ENCODE measurements at regions not wholly inside any gene's neighbourhood (a gene's known extent, or its start where the extent isn't known, plus 50 kb on each side); places are given as distances from the start of the nearest gene placed in this dataset.
"Not testable (repeated sequence)": the region's sequence is repeated elsewhere in the genome, so short reads cannot be mapped to it uniquely, and the experiment has no call there.

DNA sequence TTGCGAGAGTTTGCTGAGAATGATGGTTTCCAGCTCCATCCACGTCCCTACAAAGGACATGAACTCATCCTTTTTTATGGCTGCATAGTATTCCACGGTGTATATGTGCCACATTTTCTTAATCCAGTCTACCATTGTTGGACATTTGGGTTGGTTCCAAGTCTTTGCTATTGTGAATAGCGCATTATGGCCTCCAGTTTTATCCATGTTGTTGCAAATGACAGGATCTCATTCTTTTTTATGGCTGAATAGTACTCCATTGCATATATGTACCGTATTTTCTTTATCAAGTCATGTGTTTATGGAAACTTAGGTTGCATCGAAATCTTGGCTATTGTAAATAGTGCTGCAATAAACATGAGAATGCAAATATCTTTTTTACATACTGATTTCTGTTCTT is 266.1 kb upstream of the STXBP6 start:
- DNase-seq, ATAC-seq: not testable (repeated sequence)

DNA sequence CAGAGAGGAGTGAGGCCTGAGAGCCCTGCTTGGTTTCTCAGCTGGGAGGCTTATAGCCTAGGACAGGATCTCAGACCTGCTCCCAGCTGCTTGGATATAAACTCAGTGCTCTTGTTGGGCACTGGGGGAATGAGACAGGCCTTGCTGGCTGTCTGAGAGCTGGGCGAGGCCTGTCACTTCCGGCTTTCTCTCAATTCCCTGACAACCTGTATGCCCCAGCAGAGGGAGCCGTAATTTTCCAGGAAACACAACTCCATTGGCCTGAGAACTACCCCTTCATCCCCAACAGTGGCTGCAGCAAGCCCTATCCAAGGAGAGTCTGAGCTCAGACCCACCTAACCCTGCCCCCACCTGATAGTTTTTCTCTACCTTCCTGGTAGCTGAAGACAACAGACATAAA is 258.3 kb upstream of the STXBP6 start:
- DNase-seq (no peak), ATAC-seq (no peak)

DNA sequence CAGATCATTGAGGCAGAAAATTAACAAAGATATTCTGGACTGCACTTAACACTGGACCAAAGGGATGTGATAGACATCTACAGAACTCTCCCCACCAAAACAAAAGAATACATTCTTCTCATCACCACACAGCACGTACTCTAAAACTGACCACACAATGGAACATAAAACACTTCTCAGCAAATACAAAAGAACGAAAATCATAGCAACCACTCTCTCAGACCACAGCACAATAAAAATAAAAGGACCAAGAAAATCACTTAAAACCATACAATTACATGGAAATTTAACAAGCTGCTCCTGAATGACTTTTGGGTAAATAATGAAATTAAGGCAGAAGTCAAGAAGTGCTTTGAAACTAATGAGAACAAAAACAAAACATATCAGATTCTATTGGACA is 254.0 kb upstream of the STXBP6 start:
- ATAC-seq = no peak
- DNase-seq = no peak

DNA sequence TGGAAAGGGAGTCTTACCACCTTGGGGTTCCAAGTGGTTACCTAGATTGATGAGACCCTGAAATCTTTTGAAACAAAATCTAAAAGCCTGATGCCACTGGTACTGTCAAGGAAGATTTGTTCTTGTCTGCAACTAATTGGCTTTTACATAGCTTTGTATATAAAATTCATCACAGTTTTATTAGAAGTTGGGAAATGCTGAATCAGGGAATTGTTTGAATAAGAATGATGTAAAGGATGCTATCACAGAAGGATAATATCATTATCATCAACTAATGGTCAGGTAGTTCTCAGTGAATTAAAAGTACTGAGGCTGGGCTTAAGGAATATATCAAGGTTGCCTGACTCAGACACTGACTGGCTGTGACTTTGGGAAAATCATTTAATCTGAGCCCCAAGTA is 248.3 kb upstream of the STXBP6 start:
- DNase-seq (no peak), ATAC-seq (no peak)

DNA sequence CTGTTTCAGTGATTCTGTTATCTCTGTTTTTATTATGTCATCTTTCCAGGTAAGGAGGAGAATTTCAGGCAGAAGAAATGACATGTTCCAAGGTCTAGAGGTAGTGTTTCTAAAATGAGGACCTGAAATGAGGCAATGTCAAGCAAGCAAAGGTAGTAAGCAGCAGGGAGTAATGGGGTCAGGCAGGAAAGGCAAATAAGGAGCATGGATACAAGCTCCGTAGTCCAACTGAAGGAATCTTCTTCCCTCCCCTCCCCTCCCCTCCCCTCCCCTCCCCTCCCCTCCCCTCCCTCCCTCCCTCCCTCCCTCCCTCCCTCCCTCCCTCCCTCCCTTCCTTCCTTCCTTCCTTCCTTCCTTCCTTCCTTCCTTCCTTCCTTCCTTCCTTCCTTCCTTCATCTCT is 240.2 kb upstream of the STXBP6 start:
- not testable (repeated sequence) for ATAC-seq, DNase-seq

DNA sequence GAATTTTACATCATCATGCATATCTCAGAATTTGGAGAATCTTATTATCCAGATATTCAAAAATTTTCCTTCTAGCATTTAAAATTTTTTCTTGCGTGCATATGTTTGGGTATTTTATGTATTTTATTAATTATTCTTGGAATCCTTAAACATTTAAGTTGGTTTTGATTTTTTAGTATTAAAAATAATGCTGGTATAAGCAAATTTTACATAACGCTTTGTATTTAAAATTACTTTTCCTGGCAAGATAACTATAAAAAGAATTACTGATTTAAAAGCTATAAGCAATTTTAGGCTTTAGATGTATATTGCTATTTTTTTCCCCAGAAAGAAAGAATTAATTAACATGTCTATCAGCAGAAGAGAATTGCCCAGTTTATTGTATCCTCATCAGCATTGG is 224.6 kb upstream of the STXBP6 start:
- no peak for ATAC-seq
- DNase-seq = no peak

DNA sequence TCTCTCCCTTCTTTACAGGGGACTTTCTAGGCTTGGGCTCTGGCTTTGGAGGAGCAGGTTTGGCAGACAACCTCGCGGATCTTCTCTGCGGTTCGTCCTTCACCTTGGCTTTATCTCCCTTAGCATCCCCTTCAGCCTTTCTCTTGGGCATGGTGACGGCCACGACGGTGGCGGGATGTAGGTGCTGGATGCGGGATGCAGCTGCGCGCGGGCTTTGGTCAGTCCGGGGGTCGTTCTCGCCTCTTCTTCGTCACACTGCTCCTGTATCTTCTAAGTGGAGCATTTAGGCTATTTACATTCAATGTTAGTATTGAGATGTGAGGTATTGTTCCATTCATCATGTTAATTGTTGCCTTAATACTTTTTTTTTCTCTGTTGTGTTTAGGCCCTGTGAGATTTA is 217.2 kb upstream of the STXBP6 start:
- no peak for ATAC-seq

DNA sequence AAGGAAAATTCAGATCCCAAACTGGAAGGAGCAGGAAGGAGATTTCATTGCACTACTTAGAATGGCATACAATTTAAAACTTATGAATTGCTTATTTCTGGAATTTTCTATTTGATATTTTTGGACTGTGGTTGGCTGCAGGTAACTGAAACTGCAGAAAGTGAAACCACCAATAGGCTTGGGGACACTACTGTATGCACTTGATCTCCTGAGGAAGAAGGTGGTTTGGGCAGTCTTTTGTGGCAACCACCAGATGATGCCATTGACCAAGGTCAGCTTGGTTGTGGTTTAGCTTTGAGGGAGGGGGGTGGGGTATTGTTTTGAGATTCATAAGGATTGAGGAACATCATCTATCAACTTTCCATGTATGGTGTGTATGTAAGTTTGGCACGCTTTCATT is 209.5 kb upstream of the STXBP6 start:
- DNase-seq (no peak), ATAC-seq (no peak)

More for the DNA sequence above, 217.2 kb upstream of the STXBP6 start:
- DNase-seq = no peak

DNA sequence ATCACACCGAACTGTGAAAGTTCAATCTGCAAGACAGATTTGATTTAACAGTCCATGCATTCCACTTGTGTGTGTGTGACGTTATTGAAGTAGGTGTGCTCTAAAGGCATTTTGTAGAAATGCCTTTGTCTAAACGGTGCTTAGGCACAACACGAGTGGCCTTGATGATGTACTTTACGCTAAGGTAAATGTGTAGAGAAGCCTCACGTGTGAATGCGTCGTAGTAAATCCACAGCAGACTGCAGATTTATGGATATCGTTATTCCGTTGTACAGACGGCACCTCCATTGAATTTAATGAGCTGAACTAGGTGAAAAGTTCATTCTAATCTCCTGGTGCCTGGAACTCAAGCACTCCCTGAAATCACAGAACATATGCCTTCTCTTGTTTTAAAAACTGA is 202.8 kb upstream of the STXBP6 start:
- no peak for DNase-seq
- ATAC-seq = no peak

DNA sequence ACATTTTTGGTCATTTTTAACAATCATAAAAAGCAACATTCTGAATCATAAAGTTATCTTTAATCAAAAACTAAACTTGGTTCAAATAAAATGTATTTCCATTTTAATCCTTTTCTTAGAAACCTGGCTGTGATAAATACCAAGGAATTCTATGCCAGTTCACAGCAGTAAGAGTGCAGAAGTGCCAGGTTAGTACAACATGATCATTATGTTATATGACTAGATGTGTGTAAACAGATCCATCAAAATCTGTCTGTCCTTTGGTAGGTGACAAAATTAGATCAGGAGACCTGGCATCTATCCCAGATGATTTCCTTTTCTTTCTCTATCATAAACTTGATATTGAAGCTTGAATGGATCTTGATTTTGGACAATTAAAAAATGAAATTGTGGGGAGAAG is 200.6 kb upstream of the STXBP6 start:
- ATAC-seq (no peak), DNase-seq (no peak)

DNA sequence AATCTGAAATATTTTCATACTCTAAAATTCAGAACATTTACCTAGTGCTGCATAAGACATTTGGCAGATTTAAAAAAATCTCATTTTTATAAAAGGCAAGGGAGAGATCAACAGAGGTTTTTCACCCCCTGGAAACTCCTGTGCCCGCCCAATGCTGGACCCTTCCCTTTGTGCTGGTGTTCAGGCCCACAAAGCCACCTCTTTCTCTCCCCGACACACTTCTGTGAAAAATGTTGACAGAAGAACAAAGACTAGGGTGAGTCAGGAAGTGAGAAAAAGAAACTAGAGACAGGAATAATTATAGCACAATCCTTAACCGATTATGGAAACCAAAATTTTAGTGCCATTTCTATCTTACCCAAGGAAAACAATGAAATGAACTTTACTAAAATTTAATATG is 197.7 kb upstream of the STXBP6 start:
- ATAC-seq (no peak), DNase-seq (no peak)

DNA sequence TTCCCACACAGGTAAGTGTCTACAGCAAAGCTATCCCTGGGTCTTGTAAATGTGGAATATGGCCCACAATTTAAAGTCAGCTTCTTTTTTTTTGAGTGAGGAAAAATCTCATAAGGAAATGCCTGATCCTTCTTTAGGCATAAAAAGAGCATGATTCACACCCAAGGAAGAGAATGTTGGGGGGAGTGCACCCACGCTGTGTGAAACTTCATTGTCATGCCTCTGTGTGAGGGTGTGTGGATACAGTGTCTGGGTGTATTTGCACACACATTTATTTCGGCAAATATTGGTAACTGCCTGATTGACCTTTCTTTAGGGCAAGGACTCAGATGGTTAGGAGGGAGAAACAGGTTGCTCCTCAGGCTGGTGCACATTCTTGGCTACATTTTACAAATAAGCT is 196.8 kb upstream of the STXBP6 start:
- ATAC-seq (no peak), DNase-seq (no peak)

DNA sequence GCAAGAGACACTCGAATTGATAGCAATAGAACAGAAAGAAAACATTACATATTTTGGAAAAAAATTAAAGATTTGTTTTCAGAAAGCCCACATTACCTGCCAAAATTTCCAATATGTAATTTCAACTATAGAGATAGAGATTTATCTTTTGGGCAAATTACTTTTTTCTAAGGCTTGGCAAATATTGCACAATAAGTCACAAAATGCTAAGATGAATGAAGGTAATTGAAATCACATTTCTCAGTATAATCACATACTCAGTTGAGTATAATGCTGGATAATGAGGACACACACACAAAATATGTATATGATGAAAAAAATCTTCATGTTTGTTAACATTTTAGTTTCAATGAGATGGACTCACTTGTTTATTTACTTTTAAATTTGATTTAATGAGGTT is 189.2 kb upstream of the STXBP6 start:
- DNase-seq = no peak
- ATAC-seq = no peak

DNA sequence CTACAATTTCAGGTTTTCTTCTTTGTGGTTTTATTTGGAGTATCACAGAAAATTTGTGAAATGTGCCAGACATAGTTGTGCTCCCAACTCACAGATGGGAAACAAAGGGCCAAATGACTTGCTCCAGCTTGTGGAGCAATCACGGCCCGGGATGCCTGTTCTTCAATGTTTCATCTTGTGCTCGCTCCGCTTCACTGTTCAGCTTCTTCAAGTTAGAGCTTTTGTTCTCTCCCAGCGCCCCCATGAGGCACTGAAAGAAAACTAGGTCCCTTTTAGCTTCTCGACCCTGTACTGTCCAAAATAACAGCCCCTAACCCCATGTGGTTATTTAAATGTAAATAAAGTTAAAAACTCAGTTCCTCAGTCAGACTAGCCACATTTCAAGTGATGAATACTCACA is 187.9 kb upstream of the STXBP6 start:
- ATAC-seq (no peak), DNase-seq (no peak)

DNA sequence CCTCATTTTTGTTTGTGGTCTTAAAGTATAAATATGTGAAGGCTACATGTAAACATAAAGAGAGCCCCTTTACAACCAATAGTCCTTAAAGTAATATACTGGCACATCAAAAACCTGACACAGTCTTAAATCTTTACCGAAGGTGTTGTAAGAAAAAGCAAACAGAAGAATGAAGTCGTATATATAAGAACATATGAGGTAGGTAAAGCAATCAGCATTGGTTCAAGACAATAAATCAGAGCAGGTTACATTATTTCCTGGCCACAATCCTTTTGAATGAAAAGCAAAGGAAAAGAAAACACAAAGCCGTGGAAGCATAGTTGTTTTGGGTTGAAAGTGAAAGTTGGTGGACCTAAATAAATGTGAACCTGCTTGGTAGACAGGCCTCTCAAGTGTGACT is 183.7 kb upstream of the STXBP6 start:
- ATAC-seq (no peak), DNase-seq (no peak)

DNA sequence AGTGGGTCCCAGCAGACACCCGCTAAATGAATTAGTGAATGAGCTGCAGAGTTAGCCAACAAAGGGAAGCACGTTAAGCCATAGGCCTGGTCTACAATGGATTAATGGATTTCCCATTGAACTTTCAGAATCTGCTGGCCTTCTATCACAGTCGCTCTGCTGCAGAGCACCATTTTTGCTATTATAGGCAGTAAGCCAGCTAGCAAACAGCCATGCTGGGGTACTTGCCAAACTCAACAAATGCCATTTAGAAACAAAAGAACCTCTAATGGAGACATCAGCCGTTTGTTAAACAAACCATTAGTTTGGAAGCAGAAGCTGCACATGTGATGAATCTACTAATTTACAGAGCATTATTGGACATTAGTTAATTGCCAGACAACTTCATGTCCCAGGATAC is 181.1 kb upstream of the STXBP6 start:
- ATAC-seq (no peak), DNase-seq (no peak)

DNA sequence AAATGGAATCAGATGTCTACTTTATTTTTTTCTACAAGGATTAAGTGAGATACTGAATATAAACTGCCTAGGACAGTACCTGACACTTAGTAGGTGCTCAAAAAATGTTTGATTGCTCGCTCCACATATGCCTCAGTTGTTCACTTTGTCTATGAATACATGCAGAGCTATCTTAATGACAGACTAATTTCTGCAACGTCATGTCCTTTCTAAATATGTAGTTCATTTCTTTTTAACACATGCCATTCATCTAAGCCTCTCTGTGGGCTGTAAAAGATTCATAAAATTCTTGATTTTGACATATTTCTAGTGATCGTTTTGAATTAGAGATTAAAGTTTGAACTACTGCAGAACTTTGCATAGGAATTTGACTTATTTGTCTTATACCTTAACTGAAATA is 176.3 kb upstream of the STXBP6 start:
- DNase-seq = no peak
- ATAC-seq = no peak

DNA sequence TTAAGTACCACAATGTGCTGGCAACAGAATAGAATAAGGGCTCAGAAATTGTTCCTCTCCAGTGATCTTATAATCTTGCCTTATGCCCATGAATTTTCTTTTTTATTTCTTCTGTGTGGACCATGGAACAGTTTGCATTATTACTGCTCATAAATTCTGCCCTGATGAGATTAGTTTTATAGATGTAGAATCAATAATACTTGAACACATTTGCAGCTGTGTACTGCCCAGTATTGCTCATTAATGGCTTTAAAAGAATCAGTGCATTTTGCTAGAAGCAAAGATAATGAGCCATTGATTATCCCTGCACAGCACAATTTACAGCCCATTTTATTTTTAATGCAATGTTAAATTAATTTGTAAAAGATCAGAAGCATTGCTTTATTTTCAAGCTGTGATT is 172.3 kb upstream of the STXBP6 start:
- ATAC-seq (no peak), DNase-seq (no peak)

DNA sequence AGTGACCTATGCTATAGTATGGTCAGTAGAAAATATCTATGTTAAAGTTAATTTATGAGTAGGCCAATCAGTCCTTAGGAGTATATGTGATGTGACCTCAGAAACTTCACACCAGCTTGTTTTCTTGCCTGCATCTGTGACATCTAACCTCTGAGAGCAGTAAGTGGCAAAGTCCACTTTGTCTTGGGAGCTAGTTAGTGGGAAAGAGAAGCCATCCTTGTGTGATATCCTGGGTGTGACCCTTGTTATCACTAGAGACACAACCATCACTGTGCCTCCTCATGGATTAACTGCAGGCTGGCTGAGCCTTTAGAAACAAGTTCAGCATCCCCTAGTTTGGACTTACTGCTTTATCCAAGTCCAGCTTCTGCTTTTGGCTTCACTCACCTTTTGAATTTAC is 170.6 kb upstream of the STXBP6 start:
- no peak for ATAC-seq
- no peak for DNase-seq

DNA sequence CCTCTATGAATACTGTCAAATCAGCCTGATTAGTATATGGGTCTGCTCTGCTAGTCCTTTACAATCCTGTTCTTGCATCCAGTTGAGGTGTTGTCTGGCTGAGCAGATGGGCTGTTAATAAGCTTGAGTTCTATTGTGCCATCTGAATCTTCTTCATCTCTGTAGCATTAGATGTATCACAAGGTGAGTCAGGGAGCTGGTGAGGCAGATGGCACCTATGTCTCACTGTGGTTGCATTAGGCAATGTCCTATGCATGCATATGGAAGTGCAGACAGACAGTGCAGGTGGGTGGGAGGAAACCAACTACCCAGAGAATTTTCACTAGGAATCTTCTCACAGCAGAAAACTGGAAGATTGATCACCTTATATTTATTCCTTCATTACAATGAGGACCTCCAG is 165.7 kb upstream of the STXBP6 start:
- DNase-seq (no peak), ATAC-seq (no peak)

DNA sequence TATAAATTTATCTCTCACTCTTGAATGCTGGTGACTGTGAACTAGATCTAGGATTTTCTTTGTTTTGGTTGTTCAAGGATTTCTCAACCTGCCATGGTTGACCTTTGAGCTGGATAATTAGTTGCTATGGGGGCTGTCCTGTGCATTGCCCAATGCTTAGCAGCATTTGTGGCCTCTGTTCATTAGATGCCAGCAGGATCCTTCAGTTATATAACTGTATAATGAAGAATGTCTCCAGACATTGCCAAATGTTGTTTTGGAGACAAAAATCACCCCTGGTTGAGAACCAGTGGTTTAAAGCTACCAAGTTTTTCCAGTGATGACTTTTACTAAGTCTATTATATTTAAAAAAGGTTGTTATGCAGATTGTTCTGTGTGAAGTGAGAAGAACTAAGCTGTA is 147.9 kb upstream of the STXBP6 start:
- ATAC-seq (no peak), DNase-seq (no peak)

DNA sequence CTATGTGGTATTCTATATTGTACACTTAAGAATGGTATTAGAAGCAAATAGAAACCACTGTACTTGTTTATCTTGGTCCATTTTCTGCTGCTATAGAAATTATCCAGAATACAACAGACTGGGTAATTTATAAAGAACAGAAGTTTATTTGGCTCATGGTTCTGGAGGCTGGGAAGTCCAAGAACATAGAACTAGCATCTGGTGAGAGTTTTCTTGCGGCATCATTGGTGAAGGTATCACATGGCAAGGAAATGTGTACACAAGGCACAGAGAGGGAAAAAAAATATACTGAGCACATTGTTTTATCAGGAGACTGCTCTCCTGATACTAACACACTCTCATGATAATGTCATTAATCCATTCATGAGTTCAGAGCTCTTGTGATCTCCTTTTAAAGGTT is 130.3 kb upstream of the STXBP6 start:
- ATAC-seq (no peak), DNase-seq (no peak)

DNA sequence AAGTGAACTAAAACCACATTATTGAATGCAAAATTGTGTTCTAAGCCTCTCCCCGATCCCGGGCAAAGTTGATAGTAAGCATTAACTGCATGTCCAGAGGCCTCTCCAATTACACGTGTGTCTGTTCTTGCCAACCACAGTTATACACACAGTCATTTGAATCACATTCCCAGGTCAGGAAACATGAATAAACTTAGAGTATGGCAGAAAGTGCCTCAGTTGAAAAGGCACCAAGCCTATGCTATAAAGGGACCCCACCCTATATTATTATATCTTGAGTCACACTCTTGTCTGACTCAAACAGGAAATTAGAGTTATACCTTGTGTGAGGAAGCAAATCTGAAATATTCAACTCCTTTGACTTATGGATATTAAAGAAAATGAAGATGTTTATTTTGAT is 128.3 kb upstream of the STXBP6 start:
- no peak for ATAC-seq
- no peak for DNase-seq

DNA sequence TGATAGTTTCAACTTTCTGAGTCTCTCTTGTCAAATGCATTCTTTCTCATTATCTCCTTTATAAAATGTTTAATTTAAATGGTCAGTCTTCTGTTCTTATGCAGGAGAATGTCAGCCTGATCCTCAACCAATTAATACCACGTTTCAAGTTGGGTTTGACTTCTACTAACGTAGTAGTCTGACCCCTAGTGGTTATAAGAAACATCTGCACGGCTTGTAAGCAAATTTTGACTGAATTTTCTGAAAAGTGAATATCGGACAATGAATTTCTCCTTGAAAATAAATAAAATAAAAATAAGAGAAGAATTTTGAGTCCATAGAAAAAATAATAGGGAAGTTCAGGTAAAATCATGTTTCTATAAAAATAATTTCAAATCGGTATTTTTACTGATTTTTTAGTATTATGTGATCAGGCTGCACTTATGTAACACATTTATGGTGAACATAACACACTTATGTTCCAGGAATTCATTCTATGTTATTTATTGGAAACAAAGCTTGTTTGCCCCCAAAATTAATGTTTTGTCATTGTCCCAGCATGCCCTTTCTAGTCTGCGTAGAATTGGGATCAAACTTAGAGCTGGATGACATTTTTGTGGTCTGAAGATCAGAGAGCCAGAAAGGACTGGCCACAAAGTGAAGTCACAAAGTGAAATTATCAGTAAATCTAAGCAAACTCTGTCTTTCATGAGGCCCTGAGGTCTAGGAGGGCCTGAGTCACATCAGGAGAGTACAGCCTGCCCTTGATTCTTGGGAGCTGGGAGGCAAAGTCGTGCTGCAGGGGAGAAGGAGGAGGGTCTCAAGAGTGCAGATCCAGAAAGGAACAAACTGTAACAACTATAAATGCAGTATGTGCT is 101.2 kb upstream of the STXBP6 start:
- DNase-seq (no peak), ATAC-seq (no peak)

DNA sequence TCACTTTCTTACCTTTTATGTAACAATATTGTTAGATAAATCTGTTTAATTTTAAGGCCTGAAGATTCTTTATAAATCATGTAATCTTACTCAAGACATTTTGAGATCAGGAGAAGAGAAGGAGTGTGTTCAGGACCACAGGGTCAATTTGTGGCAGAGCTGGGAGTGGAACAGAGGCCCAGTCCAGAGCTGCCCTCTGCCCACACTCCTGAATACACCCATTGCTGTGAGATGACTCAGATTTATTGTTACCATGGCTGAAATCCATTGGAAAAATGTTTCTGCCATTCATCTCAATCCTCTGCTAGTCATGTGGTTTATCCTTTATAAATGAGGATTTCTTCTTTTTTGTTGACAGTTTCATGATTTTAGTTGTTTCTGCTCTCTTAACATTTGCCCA is 100.5 kb upstream of the STXBP6 start:
- ATAC-seq (no peak), DNase-seq (no peak)
